Stomach (tissue), 8 donors: ENCODE measurements at regions not wholly inside any gene's neighbourhood (a gene's known extent, or its start where the extent isn't known, plus 50 kb on each side); places are given as distances from the start of the nearest gene placed in this dataset.

ENCODE experiments used
- DNase-seq, 2 donors: peaks; one replicate each; pipeline versions ENCODE4 v3.0.0 to v3.0.0-alpha.2; 2013 to 2019
- H3K27ac ChIP-seq, 5 donors: fragments of 200-600 bp in 4 of 5; sonication (generic) in 4 of 5; one replicate each; pipeline ENCODE4 v1.5.1; 2013 to 2019; ENCODE audit warnings: mild to moderate bottlenecking in 1 of 5, moderate library complexity in 1 of 5
- H3K27me3 ChIP-seq, 3 donors: fragments of 200-600 bp; sonication (generic); one replicate each; pipeline ENCODE4 v1.5.1; 2017 to 2019; ENCODE audit warnings: mixed run types in 1 of 3
- H3K36me3 ChIP-seq, 4 donors: fragments of 200-600 bp; sonication (generic); 1 replicate in 3 of 4; 2 replicates in 1 of 4; pipeline ENCODE4 v1.5.1; 2016 to 2019
- H3K4me1 ChIP-seq, 4 donors: fragments of 200-600 bp; sonication (generic); one replicate each; pipeline ENCODE4 v1.5.1; 2016 to 2019
- H3K4me3 ChIP-seq, 4 donors: fragments of 200-600 bp; sonication (generic) in 3 of 4; one replicate each; pipeline ENCODE4 v1.5.1; 2016 to 2019; ENCODE audit warnings: mild to moderate bottlenecking in 1 of 4
- H3K9me3 ChIP-seq, 4 donors: fragments of 200-600 bp; sonication (generic); one replicate each; pipeline ENCODE4 v1.5.1; 2016 to 2019
- EP300 ChIP-seq: sonication (generic); formaldehyde crosslinking; IDR thresholded peaks from one replicate; pipeline ENCODE4 v1.6.1; 2017; ENCODE audit warnings: antibody characterized with exemption
- POLR2A ChIP-seq, 4 donors: fragments of 450-650 bp; IDR thresholded peaks; one replicate each; pipeline ENCODE4 v1.6.1; 2016; ENCODE audit warnings: antibody characterized with exemption in 4 of 4, control low read depth in 2 of 4, mild to moderate bottlenecking in 1 of 4, moderate library complexity in 1 of 4
- POLR2AphosphoS5 ChIP-seq, 3 donors: sonication (generic); formaldehyde crosslinking; IDR thresholded peaks; one replicate each; pipeline ENCODE4 v1.6.1; 2016; ENCODE audit warnings: antibody characterized with exemption in 3 of 3
- WGBS, 5 donors: extraction: QIAGEN DNeasy Blood & Tissue Kit in 3 of 5; methylation state at CpG; one replicate each; pipeline versions ENCODE4 v1.1.5 to v1.1.7; 2013 to 2018; 5-methylcytosine and 5-hydroxymethylcytosine counted together
- intact Hi-C: fragments of 100-400 bp; cut with DNase I; formaldehyde crosslinking; loops from one replicate; pipeline ENCODE4 v1.15.1; 2023; ENCODE audit warnings: low total_unique reads
- TF ChIP-seq, protein P1 (sequence below), 7 experiments: fragments of 450-650 bp in 4 of 7; fragments of 200-600 bp in 3 of 7; sonication (generic) in 3 of 7; IDR thresholded peaks; one replicate each; pipeline ENCODE4 v1.5.1; 2016 to 2019; ENCODE audit warnings: antibody characterized with exemption in 7 of 7, control low read depth in 2 of 7, mild to moderate bottlenecking in 1 of 7
- donor health status: healthy with polysubstance abuse.
- donor health status: Bipolar disorder and iron deficiency.
- donor health status: healthy.

DNA sequence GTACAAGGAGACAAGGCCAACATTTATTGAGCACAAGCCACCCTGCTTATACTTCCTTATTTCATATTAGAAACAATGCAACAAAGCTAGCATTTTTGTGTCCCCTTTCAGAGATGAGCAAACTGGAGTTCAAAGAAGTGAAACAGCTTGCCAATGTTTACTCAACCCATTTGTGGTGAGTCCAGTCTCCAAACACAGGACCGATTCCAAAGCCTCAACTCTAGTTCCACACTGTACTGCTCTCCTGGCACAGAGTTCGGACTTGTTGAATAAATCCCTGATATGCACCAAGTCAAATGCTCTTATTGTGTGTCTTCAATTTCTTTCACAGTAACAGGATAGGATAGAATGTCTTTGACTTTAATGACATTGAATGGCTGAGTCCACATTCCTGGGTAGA is 604.8 kb upstream of the BRINP1 start:
- Histone ChIP-seq H3K27me3 (no peaks in the 10 kb centered on the region), H3K36me3 (no peaks in the 10 kb centered on the region), H3K9me3 (no peaks in the 10 kb centered on the region), H3K4me3 (no peak overlapping the region), H3K4me1 (peaks cover 0 to 7% (median under 1%) of the 10 kb centered on the region in 4 donors), H3K27ac (no peak overlapping the region)
- intact Hi-C loops, result loop anchor here (10.0 kb wide), 1 partner anchor 419 kb away; no protein-coding TSS in a partner anchor
- TF ChIP-seq POLR2AphosphoS5 (IDR thresholded peaks at IDR 0.05), result no peak
- TF ChIP-seq, protein P1, sequence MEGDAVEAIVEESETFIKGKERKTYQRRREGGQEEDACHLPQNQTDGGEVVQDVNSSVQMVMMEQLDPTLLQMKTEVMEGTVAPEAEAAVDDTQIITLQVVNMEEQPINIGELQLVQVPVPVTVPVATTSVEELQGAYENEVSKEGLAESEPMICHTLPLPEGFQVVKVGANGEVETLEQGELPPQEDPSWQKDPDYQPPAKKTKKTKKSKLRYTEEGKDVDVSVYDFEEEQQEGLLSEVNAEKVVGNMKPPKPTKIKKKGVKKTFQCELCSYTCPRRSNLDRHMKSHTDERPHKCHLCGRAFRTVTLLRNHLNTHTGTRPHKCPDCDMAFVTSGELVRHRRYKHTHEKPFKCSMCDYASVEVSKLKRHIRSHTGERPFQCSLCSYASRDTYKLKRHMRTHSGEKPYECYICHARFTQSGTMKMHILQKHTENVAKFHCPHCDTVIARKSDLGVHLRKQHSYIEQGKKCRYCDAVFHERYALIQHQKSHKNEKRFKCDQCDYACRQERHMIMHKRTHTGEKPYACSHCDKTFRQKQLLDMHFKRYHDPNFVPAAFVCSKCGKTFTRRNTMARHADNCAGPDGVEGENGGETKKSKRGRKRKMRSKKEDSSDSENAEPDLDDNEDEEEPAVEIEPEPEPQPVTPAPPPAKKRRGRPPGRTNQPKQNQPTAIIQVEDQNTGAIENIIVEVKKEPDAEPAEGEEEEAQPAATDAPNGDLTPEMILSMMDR (IDR thresholded peaks at IDR 0.05), result no peak
- no peak for TF ChIP-seq EP300
- no peak for TF ChIP-seq POLR2A (IDR thresholded peaks at IDR 0.05)
- WGBS, 5 donors, result 17 to 46% (median 32%) methylated on average over 2 of the region's 2 CpGs
- peak in 1 of 2 donors; percentile 27 for DNase-seq

DNA sequence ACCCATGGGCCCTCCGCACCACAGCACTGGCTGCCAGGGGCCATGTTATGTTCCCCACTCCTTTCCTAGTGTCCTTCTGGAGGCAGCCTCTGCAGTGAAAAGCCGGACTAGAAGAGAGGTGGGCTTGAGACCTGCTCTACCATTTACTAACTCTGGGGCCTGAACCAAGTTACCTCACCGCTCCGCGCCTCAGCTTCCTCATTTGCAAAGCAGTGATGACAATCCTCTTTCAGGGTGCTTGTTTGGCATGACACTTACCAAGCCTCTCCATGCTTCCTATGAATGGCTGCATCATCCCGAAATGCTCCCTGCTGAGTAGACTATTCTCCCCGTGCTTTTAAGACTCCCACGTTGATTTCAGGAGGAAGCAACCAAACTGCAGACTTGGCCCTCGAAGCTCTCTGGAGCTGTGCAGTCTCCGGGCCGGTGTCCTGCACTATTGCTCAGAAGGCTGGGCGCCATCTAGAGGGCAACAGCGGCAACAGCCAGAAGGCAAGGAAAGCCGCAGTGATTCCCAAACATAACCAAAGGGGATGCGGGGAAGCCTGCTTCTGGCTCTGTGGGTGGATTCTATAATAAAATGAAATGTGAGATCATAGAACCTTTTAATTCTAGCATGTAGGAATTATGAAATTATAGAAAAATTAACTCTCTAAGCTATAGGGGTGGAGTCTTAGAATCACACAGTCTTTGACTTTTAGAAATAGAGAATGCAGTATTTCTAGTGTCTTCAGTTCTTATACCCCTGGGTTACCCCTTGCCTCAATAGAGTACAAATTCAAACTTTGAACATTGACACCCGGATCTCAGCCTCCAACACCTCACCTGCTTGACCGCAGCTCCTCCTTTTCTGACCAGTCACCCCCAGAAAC is 599.8 kb upstream of the BRINP1 start:
- no peak overlapping the region for H3K27ac ChIP-seq
- H3K4me3 ChIP-seq, result no peak overlapping the region
- TF ChIP-seq POLR2AphosphoS5 (IDR thresholded peaks at IDR 0.05) (peak in 1 of 3 donors; percentile 28), POLR2A (IDR thresholded peaks at IDR 0.05) (no peak), EP300 (no peak)
- TF ChIP-seq, protein P1 (IDR thresholded peaks at IDR 0.05), result peak in 6 of 7 experiments; percentile 10 to 92 (median 72)
- intact Hi-C loops, result no loop called here
- WGBS, 5 donors, result 31 to 38% (median 34%) methylated on average over 17 of the region's 17 CpGs
- H3K4me1 ChIP-seq, result peaks cover 0 to 24% (median 8%) of the 10 kb centered on the region in 4 donors
- H3K27me3 ChIP-seq, result no peaks in the 10 kb centered on the region
- no peaks in the 10 kb centered on the region for H3K9me3 ChIP-seq
- H3K36me3 ChIP-seq, result no peaks in the 10 kb centered on the region
- peak; percentile 79 to 87 for DNase-seq

DNA sequence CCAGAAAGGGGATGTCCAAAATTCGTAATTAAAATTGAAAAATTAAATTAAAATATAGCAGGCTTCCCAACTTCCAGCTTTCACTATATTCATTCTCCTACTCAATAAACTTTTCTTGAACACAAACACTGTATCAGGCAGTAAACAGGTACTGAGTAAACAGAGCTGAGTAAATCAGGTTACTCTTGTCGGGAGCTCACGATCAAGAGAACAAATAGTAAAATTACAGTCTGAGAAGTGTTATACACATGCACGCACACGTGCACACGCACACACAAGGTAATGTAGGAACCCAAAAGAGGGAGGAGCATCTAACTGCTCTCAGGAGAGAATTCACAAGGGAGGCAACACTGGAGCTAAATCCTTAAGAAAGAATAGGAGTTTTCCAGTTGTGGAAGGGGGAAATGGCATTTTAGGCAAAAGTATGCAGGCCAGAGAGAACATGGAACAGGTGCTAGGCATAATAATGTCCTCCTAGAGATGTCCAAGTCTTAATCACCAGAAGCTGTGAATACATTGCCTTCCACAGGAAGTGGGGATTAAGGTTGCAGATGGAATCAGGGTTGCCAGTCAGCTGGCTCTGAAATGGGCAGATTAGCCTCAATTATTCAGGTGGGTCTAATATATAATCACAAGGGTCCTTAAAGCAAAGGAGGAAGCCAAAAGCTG is 598.8 kb upstream of the BRINP1 start:
- 27 to 54% (median 45%) methylated on average over 6 of the region's 6 CpGs for WGBS, 5 donors
- no peak for DNase-seq
- intact Hi-C loops, result no loop called here
- Histone ChIP-seq H3K36me3 (no peaks in the 10 kb centered on the region), H3K27me3 (no peaks in the 10 kb centered on the region), H3K27ac (no peak overlapping the region), H3K9me3 (no peaks in the 10 kb centered on the region), H3K4me1 (peaks cover 0 to 29% (median 17%) of the 10 kb centered on the region in 4 donors), H3K4me3 (no peak overlapping the region)
- TF ChIP-seq POLR2AphosphoS5 (IDR thresholded peaks at IDR 0.05) (no peak), EP300 (no peak), POLR2A (IDR thresholded peaks at IDR 0.05) (no peak)
- TF ChIP-seq, protein P1 (IDR thresholded peaks at IDR 0.05), result no peak

DNA sequence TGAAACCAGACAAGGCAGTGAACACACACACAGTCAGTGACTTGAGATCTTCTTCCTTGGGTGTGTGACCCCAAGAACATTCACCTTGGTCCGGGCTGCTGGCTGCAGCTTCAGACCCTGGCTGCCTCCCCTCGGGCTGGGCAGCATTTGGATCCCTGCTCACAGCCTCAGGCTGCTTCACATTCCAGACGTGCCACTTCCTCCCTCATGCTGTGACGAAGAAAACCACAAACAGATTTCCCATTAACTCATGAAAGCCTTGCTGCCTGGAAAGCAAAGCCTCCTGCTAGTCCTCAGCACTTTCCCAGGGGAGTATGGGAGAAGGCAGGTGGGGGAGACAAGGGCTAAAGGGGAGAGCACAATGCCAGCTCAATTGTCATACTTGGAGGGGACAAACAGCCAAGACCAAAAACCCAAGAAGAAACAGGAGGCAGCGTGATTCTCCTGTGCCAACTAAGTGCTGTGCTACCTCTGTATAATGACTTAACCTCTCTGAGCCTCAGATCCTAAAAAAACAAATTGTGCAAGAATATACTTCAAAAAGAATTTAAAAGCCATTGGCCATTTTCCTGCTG is 594.6 kb upstream of the BRINP1 start:
- H3K27me3 ChIP-seq, result no peaks in the 10 kb centered on the region
- TF ChIP-seq, protein P1 (IDR thresholded peaks at IDR 0.05), result no peak
- TF ChIP-seq POLR2A (IDR thresholded peaks at IDR 0.05) (no peak), POLR2AphosphoS5 (IDR thresholded peaks at IDR 0.05) (peak in 1 of 3 donors; percentile 27)
- intact Hi-C loops, result no loop called here
- H3K9me3 ChIP-seq, result no peaks in the 10 kb centered on the region
- DNase-seq, result peak; percentile 25 to 66
- H3K4me1 ChIP-seq, result peaks cover 0 to 39% (median 16%) of the 10 kb centered on the region in 4 donors
- H3K27ac ChIP-seq, result no peak overlapping the region
- no peaks in the 10 kb centered on the region for H3K36me3 ChIP-seq
- H3K4me3 ChIP-seq, result no peak overlapping the region
- WGBS, 5 donors, result 5 to 14% (median 9%) methylated on average over 4 to 5 of the region's 5 CpGs
